ENCODE measurements at regions not wholly inside any gene's neighbourhood (a gene's known extent, or its start where the extent isn't known, plus 50 kb on each side); places are given as distances from the start of the nearest gene placed in this dataset.
"Not testable (repeated sequence)": the region's sequence is repeated elsewhere in the genome, so short reads cannot be mapped to it uniquely, and the experiment has no call there.

DNA sequence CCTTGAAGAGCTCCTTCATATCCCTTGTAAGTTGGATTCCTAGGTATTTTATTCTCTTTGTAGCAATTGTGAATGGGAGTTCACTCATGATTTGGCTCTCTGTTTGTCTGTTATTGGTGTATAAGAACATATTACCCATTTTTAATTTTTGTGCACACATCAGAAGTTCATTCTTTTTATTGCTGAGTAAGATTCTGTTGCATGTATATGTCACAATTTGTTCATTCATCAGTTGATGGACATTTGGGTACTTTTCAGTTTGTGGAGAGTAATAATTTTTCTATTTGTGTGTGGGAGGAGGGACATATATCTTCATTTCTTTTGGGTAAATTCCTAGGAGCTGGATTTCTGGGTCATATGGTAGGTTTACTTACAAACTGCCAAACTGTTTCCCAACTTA is 125.9 kb downstream of the TANC2 start:
- H3K79me2 ChIP-seq (ENCODE audit: insufficient read depth, low read length); H4K8ac ChIP-seq (replicated peaks; ENCODE audit: insufficient read length, low read depth, low read length); H3K9ac ChIP-seq (ENCODE audit: extremely low read depth, insufficient read length, low read length); H3K4me1 ChIP-seq (ENCODE audit: insufficient read depth, low read length); H4K5ac ChIP-seq (ENCODE audit: insufficient read length, low read depth, low read length); DNase-seq; H3K23me2 ChIP-seq (ENCODE audit: insufficient read length, low read depth, low read length, poor library complexity, severe bottlenecking); H3K14ac ChIP-seq (ENCODE audit: insufficient read depth, low read length); H2BK12ac ChIP-seq (ENCODE audit: insufficient read length, low read depth, low read length); H2BK120ac ChIP-seq (ENCODE audit: low read depth, low read length, poor library complexity, severe bottlenecking); H3K27ac ChIP-seq (ENCODE audit: insufficient read length, low read depth, low read length); H2AFZ ChIP-seq (ENCODE audit: low read length); H4K91ac ChIP-seq (ENCODE audit: insufficient read length, low read depth, low read length); H3T11ph ChIP-seq (ENCODE audit: low read length); H2AK5ac ChIP-seq (ENCODE audit: insufficient read length, low read length); H3K56ac ChIP-seq (ENCODE audit: insufficient read length, low read depth, low read length); H3K36me3 Mint-ChIP-seq (ENCODE audit: insufficient read depth in 1 of 3, low read depth in 3 of 3); H3K4me3 Mint-ChIP-seq; H3K23ac ChIP-seq (ENCODE audit: insufficient read length, low read depth, low read length); H3K4me1 Mint-ChIP-seq; H3K9me3 ChIP-seq (ENCODE audit: control insufficient read depth, low read depth, low read length); H3K9me3 Mint-ChIP-seq; H2BK5ac ChIP-seq (ENCODE audit: insufficient read length, low read length); H3K79me1 ChIP-seq (ENCODE audit: insufficient read depth, low read depth, low read length, poor library complexity, severe bottlenecking); H3K18ac ChIP-seq (ENCODE audit: insufficient read length, low read depth, low read length); H2BK15ac ChIP-seq (ENCODE audit: low read depth, low read length); H3K27me3 ChIP-seq (ENCODE audit: insufficient read depth, low read length); H3K4me2 ChIP-seq (ENCODE audit: insufficient read depth, insufficient read length, low read length); H3K27me3 Mint-ChIP-seq (ENCODE audit: low read depth); H3K27ac Mint-ChIP-seq; H4K20me1 ChIP-seq (ENCODE audit: control insufficient read depth, insufficient read depth, insufficient read length); H3K4ac ChIP-seq (ENCODE audit: low read depth, low read length); H2BK20ac ChIP-seq (ENCODE audit: low read depth, low read length, poor library complexity, severe bottlenecking): not testable (repeated sequence)
